ENCODE measurements at regions not wholly inside any gene's neighbourhood (a gene's known extent, or its start where the extent isn't known, plus 50 kb on each side); places are given as distances from the start of the nearest gene placed in this dataset.

- ATAC-seq (ENCODE audit: low read depth) (no peak), DNase-seq (ENCODE audit: low spot score) (no peak)
- Histone ChIP-seq H3K9me3 (ENCODE audit: severe bottlenecking) (no peaks in the 10 kb centered on the region), H3K27me3 (ENCODE audit: insufficient read depth, poor library complexity, severe bottlenecking) (peaks cover 3% of the 10 kb centered on the region), H3K36me3 (ENCODE audit: low read depth) (no peaks in the 10 kb centered on the region), H3K4me1 (ENCODE audit: insufficient read depth, poor library complexity, severe bottlenecking) (no peaks in the 10 kb centered on the region), H3K4me3 (ENCODE audit: severe bottlenecking) (no peak overlapping the region), H3K27ac (ENCODE audit: poor library complexity, severe bottlenecking) (no peak overlapping the region)
- TF ChIP-seq, protein P1, sequence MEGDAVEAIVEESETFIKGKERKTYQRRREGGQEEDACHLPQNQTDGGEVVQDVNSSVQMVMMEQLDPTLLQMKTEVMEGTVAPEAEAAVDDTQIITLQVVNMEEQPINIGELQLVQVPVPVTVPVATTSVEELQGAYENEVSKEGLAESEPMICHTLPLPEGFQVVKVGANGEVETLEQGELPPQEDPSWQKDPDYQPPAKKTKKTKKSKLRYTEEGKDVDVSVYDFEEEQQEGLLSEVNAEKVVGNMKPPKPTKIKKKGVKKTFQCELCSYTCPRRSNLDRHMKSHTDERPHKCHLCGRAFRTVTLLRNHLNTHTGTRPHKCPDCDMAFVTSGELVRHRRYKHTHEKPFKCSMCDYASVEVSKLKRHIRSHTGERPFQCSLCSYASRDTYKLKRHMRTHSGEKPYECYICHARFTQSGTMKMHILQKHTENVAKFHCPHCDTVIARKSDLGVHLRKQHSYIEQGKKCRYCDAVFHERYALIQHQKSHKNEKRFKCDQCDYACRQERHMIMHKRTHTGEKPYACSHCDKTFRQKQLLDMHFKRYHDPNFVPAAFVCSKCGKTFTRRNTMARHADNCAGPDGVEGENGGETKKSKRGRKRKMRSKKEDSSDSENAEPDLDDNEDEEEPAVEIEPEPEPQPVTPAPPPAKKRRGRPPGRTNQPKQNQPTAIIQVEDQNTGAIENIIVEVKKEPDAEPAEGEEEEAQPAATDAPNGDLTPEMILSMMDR (IDR thresholded peaks at IDR 0.05; ENCODE audit: poor library complexity, severe bottlenecking), result no peak
Measured at GRCh38 chr6:155646443-155646842, 190.8 kb upstream of the NOX3 start.

DNA sequence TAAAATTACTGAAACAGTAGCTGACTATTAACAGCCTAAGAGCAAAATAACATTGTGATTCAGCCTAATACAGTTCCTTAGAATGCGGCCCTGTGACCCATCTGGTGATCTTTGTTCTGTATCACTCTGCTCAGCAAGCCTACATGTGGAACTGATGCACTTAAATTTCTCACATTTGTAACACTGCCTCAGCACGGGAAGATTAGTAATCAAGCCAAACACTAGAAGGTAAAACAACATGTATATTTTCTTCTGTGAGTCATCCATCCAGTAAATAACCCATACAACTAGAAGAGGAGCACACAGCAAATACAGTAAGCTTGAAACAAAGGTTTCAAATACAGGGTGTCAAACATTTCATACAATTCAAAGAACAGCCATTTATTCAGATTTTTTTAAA, 189.7 kb upstream of the NOX3 start:
- DNase-seq (ENCODE audit: low spot score), result no peak
- H3K36me3 ChIP-seq (ENCODE audit: low read depth), result no peaks in the 10 kb centered on the region

GRCh38 chr6:155641603-155642002, 186.0 kb upstream of the NOX3 start:
- Histone ChIP-seq H3K27me3 (ENCODE audit: insufficient read depth, poor library complexity, severe bottlenecking) (no peaks in the 10 kb centered on the region), H3K9me3 (ENCODE audit: severe bottlenecking) (no peaks in the 10 kb centered on the region), H3K4me1 (ENCODE audit: insufficient read depth, poor library complexity, severe bottlenecking) (no peaks in the 10 kb centered on the region), H3K36me3 (ENCODE audit: low read depth) (no peaks in the 10 kb centered on the region), H3K27ac (ENCODE audit: poor library complexity, severe bottlenecking) (no peak overlapping the region), H3K4me3 (ENCODE audit: severe bottlenecking) (no peak overlapping the region)
- ATAC-seq (ENCODE audit: low read depth), result no peak
- TF ChIP-seq, protein P1 (IDR thresholded peaks at IDR 0.05; ENCODE audit: poor library complexity, severe bottlenecking), result no peak
- DNase-seq (ENCODE audit: low spot score), result no peak

More for the DNA sequence above, 189.7 kb upstream of the NOX3 start:
- no peak for ATAC-seq (ENCODE audit: low read depth)
- Histone ChIP-seq H3K9me3 (ENCODE audit: severe bottlenecking) (no peaks in the 10 kb centered on the region), H3K4me3 (ENCODE audit: severe bottlenecking) (no peak overlapping the region), H3K4me1 (ENCODE audit: insufficient read depth, poor library complexity, severe bottlenecking) (no peaks in the 10 kb centered on the region), H3K27me3 (ENCODE audit: insufficient read depth, poor library complexity, severe bottlenecking) (peaks cover 3% of the 10 kb centered on the region), H3K27ac (ENCODE audit: poor library complexity, severe bottlenecking) (no peak overlapping the region)
- TF ChIP-seq, protein P1 (IDR thresholded peaks at IDR 0.05; ENCODE audit: poor library complexity, severe bottlenecking), result no peak

DNA sequence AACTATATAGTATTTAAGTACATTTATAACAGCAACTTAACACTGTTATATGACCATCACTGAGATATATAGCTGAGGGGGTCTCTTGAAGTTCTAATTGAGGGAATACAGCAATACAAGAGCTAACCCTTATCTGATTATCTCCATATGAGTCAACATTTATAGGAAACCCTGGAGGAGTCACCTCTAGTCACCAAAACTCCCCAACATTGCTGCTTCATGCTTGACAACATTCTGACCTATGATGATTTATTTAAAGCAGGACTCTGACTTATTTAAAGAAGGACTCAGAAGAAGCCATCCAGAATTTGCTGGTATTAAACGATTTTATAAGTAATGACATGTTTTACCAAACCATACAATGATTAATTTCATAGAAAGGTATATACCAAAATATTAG, 182.6 kb upstream of the NOX3 start:
- H3K9me3 ChIP-seq (ENCODE audit: severe bottlenecking), result no peaks in the 10 kb centered on the region
- H3K27me3 ChIP-seq (ENCODE audit: insufficient read depth, poor library complexity, severe bottlenecking), result no peaks in the 10 kb centered on the region
- ATAC-seq (ENCODE audit: low read depth), result no peak
- no peaks in the 10 kb centered on the region for H3K4me1 ChIP-seq (ENCODE audit: insufficient read depth, poor library complexity, severe bottlenecking)
- H3K4me3 ChIP-seq (ENCODE audit: severe bottlenecking), result no peak overlapping the region
- no peak for DNase-seq (ENCODE audit: low spot score)
- no peak overlapping the region for H3K27ac ChIP-seq (ENCODE audit: poor library complexity, severe bottlenecking)
- TF ChIP-seq, protein P1 (IDR thresholded peaks at IDR 0.05; ENCODE audit: poor library complexity, severe bottlenecking), result no peak
- H3K36me3 ChIP-seq (ENCODE audit: low read depth), result no peaks in the 10 kb centered on the region

GRCh38 chr6:155635416-155635815, 179.8 kb upstream of the NOX3 start:
- no peaks in the 10 kb centered on the region for H3K4me1 ChIP-seq (ENCODE audit: insufficient read depth, poor library complexity, severe bottlenecking)
- ATAC-seq (ENCODE audit: low read depth) (no peak), DNase-seq (ENCODE audit: low spot score) (no peak)
- H3K27ac ChIP-seq (ENCODE audit: poor library complexity, severe bottlenecking), result no peak overlapping the region
- H3K9me3 ChIP-seq (ENCODE audit: severe bottlenecking), result no peaks in the 10 kb centered on the region
- no peaks in the 10 kb centered on the region for H3K27me3 ChIP-seq (ENCODE audit: insufficient read depth, poor library complexity, severe bottlenecking)
- H3K36me3 ChIP-seq (ENCODE audit: low read depth), result no peaks in the 10 kb centered on the region
- TF ChIP-seq, protein P1 (IDR thresholded peaks at IDR 0.05; ENCODE audit: poor library complexity, severe bottlenecking), result no peak
- no peak overlapping the region for H3K4me3 ChIP-seq (ENCODE audit: severe bottlenecking)

Measured in RWPE2 (cell line).